ENCODE measurements at regions not wholly inside any gene's neighbourhood (a gene's known extent, or its start where the extent isn't known, plus 50 kb on each side); places are given as distances from the start of the nearest gene placed in this dataset. TPM values are rescaled to one million over a fixed set of nuclear protein-coding genes. Genes with fewer than 3 reads are reported as not detected.

- Mint-ChIP-seq H3K36me3 (ENCODE audit: low read depth) (peaks cover 2% of the 10 kb centered on the region), H3K4me1 (peaks cover 74% of the 10 kb centered on the region), H3K4me3 (no peak overlapping the region), H3K27ac (no peak overlapping the region), H3K9me3 (ENCODE audit: low read depth) (peaks cover 11% of the 10 kb centered on the region), H3K27me3 (peaks cover 13% of the 10 kb centered on the region)
- peak; percentile 74 for ATAC-seq
- intact Hi-C loops (cut with DNase I, micrococcal nuclease) = loop anchor here (1.0 to 10.0 kb wide), 6 partner anchors 23 to 568 kb away; partner anchors contain the start of gene DCLRE1C (in 1 of the 2)
- ChIA-PET CTCF (interaction anchor here (0.6 to 1.4 kb wide), 4 partner anchors 11 to 23 kb away, joined by 3 read pairs; no protein-coding TSS in a partner anchor), POLR2A (interaction anchor here (0.6 to 1.1 kb wide), 3 partner anchors 23 to 204 kb away, joined by 3 to 9 read pairs (median 3); no protein-coding TSS in a partner anchor)
- DNase-seq = peak; percentile 78
Observed at GRCh38 chr10:14385596-14386593, 55.2 kb upstream of the FRMD4A start.

DNA sequence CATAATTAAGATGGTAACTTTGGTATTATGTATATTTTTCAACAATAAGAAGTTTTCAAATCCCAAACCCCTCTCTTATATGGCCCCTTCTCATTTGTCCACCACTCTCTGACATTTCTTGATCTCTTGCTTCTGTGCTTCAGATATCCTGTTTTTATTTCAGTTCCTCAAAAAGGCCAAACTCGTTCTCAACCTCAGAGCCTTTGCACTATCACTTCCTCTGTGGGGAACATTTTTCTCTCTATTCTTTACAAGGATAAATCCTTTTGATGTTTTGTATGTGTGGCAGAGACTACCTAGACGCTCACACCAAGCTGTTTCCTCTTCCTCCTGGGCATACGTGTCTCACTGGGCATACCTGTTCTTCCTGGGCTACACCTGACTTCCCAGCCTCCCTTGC lies 54.2 kb upstream of the FRMD4A start:
- no peak for ATAC-seq
- Mint-ChIP-seq H3K36me3 (ENCODE audit: low read depth) (peaks cover 2% of the 10 kb centered on the region), H3K4me3 (no peak overlapping the region), H3K27me3 (peaks cover 13% of the 10 kb centered on the region), H3K27ac (no peak overlapping the region), H3K9me3 (ENCODE audit: low read depth) (peaks cover 7% of the 10 kb centered on the region), H3K4me1 (peaks cover 64% of the 10 kb centered on the region)
- CTCF ChIA-PET = interaction anchor here (0.6 to 1.8 kb wide), 2 partner anchors 18 to 152 kb away, joined by 3 to 4 read pairs; no protein-coding TSS in a partner anchor
- no peak for DNase-seq
- POLR2A ChIA-PET = no interaction called here
- intact Hi-C loops (cut with DNase I, micrococcal nuclease) = loop anchor here in 1 of 2 experiments (10.0 kb wide), 1 partner anchor 500 kb away; no protein-coding TSS in a partner anchor

DNA sequence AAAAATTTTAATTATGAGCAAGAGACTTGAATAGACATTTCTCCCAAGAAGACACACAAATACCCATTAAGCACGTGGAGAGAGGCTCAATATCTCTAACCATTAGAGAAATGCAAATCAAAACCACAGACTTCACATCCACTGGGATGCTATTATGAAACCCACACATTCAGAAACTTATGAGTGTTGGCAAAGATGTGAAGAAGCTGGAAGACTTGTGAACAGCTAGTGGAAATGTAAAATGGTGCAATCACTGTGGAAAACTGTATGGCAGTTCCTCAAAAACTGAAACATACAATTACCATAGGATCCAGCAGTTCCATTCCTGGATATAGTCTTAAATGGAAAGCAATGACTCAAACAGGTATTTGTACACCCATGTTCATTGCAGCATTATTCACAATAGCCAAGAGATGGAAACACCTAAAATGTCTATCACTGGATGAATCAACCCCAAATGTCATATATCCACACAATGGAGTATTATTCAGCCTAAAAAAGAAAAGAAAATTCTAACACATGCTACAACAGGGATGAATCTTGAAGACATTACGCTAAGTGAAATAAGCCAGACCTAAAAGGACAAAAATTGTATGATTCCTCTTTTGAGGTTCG lies 53.5 kb upstream of the FRMD4A start:
- Mint-ChIP-seq H3K4me3 (no peak overlapping the region), H3K27me3 (peaks cover 15% of the 10 kb centered on the region), H3K27ac (no peak overlapping the region), H3K9me3 (ENCODE audit: low read depth) (peaks cover 2% of the 10 kb centered on the region), H3K36me3 (ENCODE audit: low read depth) (peaks cover 2% of the 10 kb centered on the region), H3K4me1 (peaks cover 57% of the 10 kb centered on the region)
- ATAC-seq = peak; percentile 7
- CTCF ChIA-PET = interaction anchor here (0.7 to 1.8 kb wide), 2 partner anchors 153 to 187 kb away, joined by 3 to 4 read pairs; no protein-coding TSS in a partner anchor
- intact Hi-C loops (cut with DNase I, micrococcal nuclease) = loop anchor here in 1 of 2 experiments (10.0 kb wide), 1 partner anchor 501 kb away; no protein-coding TSS in a partner anchor
- DNase-seq = no peak
- POLR2A ChIA-PET = interaction anchor here (0.7 kb wide), 1 partner anchor 144 kb away, joined by 9 read pairs; no protein-coding TSS in a partner anchor

DNA sequence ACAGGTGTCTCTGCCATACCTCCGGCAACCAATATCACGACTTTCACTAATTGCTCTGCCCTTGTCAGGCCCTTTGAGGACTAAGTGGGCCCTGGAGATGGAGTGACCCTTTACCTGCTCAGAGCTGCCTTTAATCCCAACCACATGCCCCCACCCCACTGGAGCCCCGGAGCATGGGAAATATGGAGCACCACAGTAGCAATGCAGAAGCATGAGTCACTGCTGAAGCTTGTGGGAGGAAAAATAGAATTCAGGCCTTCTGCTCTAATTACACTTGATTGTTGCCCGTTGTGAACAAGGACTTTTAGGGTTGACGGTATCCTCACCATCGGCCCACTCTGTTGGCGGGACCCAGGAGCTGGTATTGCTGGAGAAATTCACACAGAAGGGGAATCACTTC lies 52.5 kb upstream of the FRMD4A start:
- no peak overlapping the region for H3K27ac Mint-ChIP-seq
- no peaks in the 10 kb centered on the region for H3K36me3 Mint-ChIP-seq (ENCODE audit: low read depth)
- no peaks in the 10 kb centered on the region for H3K9me3 Mint-ChIP-seq (ENCODE audit: low read depth)
- DNase-seq (no peak), ATAC-seq (no peak)
- peaks cover 54% of the 10 kb centered on the region for H3K4me1 Mint-ChIP-seq
- intact Hi-C loops (cut with DNase I, micrococcal nuclease) = loop anchor here in 1 of 2 experiments (10.0 kb wide), 1 partner anchor 502 kb away; no protein-coding TSS in a partner anchor
- H3K27me3 Mint-ChIP-seq = peaks cover 20% of the 10 kb centered on the region
- no peak overlapping the region for H3K4me3 Mint-ChIP-seq
- POLR2A ChIA-PET = no interaction called here
- CTCF ChIA-PET = interaction anchor here (0.7 to 1.8 kb wide), 5 partner anchors 8 to 277 kb away, joined by 3 to 7 read pairs (median 4); no protein-coding TSS in a partner anchor

DNA sequence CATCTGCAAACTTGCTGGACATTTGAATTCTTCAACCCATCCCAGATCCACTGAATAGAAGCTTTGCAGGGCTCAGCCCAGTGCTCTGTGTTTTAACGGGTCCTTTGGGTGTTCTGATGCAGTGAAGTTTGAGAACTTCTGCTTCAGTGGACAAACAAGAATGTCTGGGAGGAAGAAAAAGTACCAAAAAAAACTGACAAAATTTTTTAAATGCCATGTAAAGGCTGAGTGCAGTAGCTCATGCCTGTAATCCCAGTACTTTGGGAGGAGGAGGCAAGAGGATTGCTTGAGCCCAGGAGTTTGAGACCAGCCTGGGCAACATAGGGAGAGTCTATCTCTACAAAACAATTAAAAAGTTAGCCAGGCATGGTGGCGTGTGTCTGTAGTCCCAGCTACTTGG lies 51.8 kb upstream of the FRMD4A start:
- ChIA-PET POLR2A (interaction anchor here (0.6 to 1.0 kb wide), 2 partner anchors 197 to 569 kb away, joined by 3 to 7 read pairs; no protein-coding TSS in a partner anchor), CTCF (interaction anchor here (0.6 to 1.7 kb wide), 6 partner anchors 9 to 278 kb away, joined by 3 to 7 read pairs (median 3); no protein-coding TSS in a partner anchor)
- H3K9me3 Mint-ChIP-seq (ENCODE audit: low read depth) = no peaks in the 10 kb centered on the region
- no peak overlapping the region for H3K27ac Mint-ChIP-seq
- no peak overlapping the region for H3K4me3 Mint-ChIP-seq
- intact Hi-C loops (cut with DNase I, micrococcal nuclease) = loop anchor here (1.0 to 10.0 kb wide), 2 partner anchors 8 to 502 kb away; no protein-coding TSS in a partner anchor
- H3K27me3 Mint-ChIP-seq = peaks cover 17% of the 10 kb centered on the region
- H3K4me1 Mint-ChIP-seq = peaks cover 54% of the 10 kb centered on the region
- ATAC-seq (no peak), DNase-seq (no peak)
- H3K36me3 Mint-ChIP-seq (ENCODE audit: low read depth) = no peaks in the 10 kb centered on the region

DNA sequence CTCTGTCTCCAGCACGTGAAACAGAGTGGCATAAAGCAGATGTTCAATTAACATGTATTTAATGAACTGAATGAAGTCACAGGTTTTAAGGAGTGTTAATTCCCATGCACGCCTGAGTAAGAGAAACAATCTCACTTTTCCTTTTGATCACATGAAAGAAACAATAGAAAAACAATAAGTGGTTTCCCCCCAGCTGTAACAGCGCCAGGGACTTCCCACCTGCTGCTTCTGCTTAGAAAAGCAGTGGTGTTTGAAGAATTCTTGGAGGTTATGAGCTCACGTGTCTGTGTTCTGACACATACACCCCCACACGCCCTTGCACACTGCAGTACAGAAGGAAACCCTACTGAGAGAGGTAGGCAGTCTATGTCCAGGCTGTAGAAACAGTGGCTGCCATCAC lies 51.3 kb upstream of the FRMD4A start:
- CTCF ChIA-PET = interaction anchor here (0.6 to 1.7 kb wide), 3 partner anchors 109 to 219 kb away, joined by 3 to 7 read pairs (median 3); no protein-coding TSS in a partner anchor
- Mint-ChIP-seq H3K27me3 (peaks cover 21% of the 10 kb centered on the region), H3K27ac (no peak overlapping the region)

DNA sequence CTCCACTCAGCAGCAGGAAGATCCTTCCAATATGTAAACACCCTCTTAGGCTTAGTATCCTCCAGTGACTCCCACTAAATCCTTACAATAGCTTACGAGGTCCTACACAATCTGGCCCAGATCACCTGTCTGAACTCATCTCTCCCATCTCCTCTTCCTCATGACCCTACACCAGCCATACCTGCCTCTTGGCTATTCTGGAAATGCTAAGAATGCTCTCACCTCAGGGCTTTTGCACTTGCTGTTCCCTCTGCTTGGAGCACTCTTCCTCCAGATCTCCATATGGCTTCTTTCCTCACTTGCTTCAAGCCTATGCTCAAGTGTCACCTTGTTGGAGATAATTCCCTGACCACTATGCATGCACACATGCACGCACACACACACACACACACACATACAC lies 50.8 kb upstream of the FRMD4A start:
- ChIA-PET CTCF (no interaction called here), POLR2A (no interaction called here)
- H3K27ac Mint-ChIP-seq = no peak overlapping the region
- DNase-seq (no peak), ATAC-seq (no peak)
- H3K9me3 Mint-ChIP-seq (ENCODE audit: low read depth) = no peaks in the 10 kb centered on the region
- H3K36me3 Mint-ChIP-seq (ENCODE audit: low read depth) = no peaks in the 10 kb centered on the region
- H3K4me3 Mint-ChIP-seq = no peak overlapping the region
- intact Hi-C loops (cut with DNase I, micrococcal nuclease) = loop anchor here in 1 of 2 experiments (10.0 kb wide), 1 partner anchor 503 kb away; no protein-coding TSS in a partner anchor
- peaks cover 49% of the 10 kb centered on the region for H3K4me1 Mint-ChIP-seq
- H3K27me3 Mint-ChIP-seq = peaks cover 23% of the 10 kb centered on the region

More for the DNA sequence above, 51.3 kb upstream of the FRMD4A start:
- H3K4me3 Mint-ChIP-seq = no peak overlapping the region
- intact Hi-C loops (cut with DNase I, micrococcal nuclease) = loop anchor here (1.0 to 10.0 kb wide), 2 partner anchors 8 to 503 kb away; no protein-coding TSS in a partner anchor
- DNase-seq (peak; percentile 74), ATAC-seq (peak; percentile 69)
- POLR2A ChIA-PET = interaction anchor here (0.5 to 1.0 kb wide), 3 partner anchors 196 to 569 kb away, joined by 3 to 7 read pairs (median 3); no protein-coding TSS in a partner anchor
- H3K9me3 Mint-ChIP-seq (ENCODE audit: low read depth) = no peaks in the 10 kb centered on the region
- no peaks in the 10 kb centered on the region for H3K36me3 Mint-ChIP-seq (ENCODE audit: low read depth)
- peaks cover 54% of the 10 kb centered on the region for H3K4me1 Mint-ChIP-seq

GRCh38 chr10:14380746-14381145 lies 50.0 kb upstream of the FRMD4A start:
- ATAC-seq = no peak
- H3K27me3 Mint-ChIP-seq = peaks cover 26% of the 10 kb centered on the region
- no peak overlapping the region for H3K4me3 Mint-ChIP-seq
- no peaks in the 10 kb centered on the region for H3K9me3 Mint-ChIP-seq (ENCODE audit: low read depth)
- intact Hi-C loops (cut with DNase I, micrococcal nuclease) = loop anchor here in 1 of 2 experiments (10.0 kb wide), 1 partner anchor 504 kb away; no protein-coding TSS in a partner anchor
- no peak for DNase-seq
- ChIA-PET CTCF (interaction anchor here (0.5 kb wide), 1 partner anchor 79 kb away, joined by 3 read pairs; no protein-coding TSS in a partner anchor), POLR2A (no interaction called here)
- peaks cover 42% of the 10 kb centered on the region for H3K4me1 Mint-ChIP-seq
- H3K36me3 Mint-ChIP-seq (ENCODE audit: low read depth) = no peaks in the 10 kb centered on the region
- no peak overlapping the region for H3K27ac Mint-ChIP-seq

Small RNA genes in the stretch of these regions (microRNA-seq; reads per million reads assigned to microRNA genes)
- gene MIR1265 (ENCODE audit: borderline replicate concordance) (not detected), gene MIR4293 (ENCODE audit: borderline replicate concordance) (not detected)
